Activated CD8-positive, alpha-beta T cell treated with anti-CD3 and anti-CD28 coated beads for 36 hours (primary cell): ENCODE measurements at regions not wholly inside any gene's neighbourhood (a gene's known extent, or its start where the extent isn't known, plus 50 kb on each side); places are given as distances from the start of the nearest gene placed in this dataset.

Source experiments
- ATAC-seq: fragments of 200-7000 bp; cut with Tn5 transposase; one replicate; pipeline ENCODE4 v1.10.0; 2021; ENCODE audit warnings: mild to moderate bottlenecking, moderate library complexity
- CTCF ChIA-PET: fragments of 350-600 bp; sonication (Branson Sonifier 250); formaldehyde crosslinking; loops from one replicate; lab custom pipeline; 2021; ENCODE audit warnings: antibody characterized with exemption; lab: Charles Lee
- POLR2A ChIA-PET: fragments of 350-600 bp; sonication (Branson Sonifier 250); formaldehyde crosslinking; loops from one replicate; lab custom pipeline; 2021; ENCODE audit warnings: antibody characterized with exemption; lab: Charles Lee
- DNase-seq: peaks from one replicate; pipeline ENCODE4 v3.0.0-alpha.2; 2020
- H3K27ac Mint-ChIP-seq: one replicate; pipeline ENCODE4 v1.8.0; 2021; ENCODE audit warnings: mild to moderate bottlenecking, mixed read lengths
- H3K27me3 Mint-ChIP-seq: one replicate; pipeline ENCODE4 v1.8.0; 2021; ENCODE audit warnings: mixed read lengths
- H3K36me3 Mint-ChIP-seq: one replicate; pipeline ENCODE4 v1.8.0; 2021; ENCODE audit warnings: low read depth, mixed read lengths
- H3K4me1 Mint-ChIP-seq: one replicate; pipeline ENCODE4 v1.8.0; 2021; ENCODE audit warnings: low read depth, mixed read lengths
- H3K4me3 Mint-ChIP-seq: one replicate; pipeline ENCODE4 v1.8.0; 2021; ENCODE audit warnings: mild to moderate bottlenecking, moderate library complexity, mixed read lengths
- H3K9me3 Mint-ChIP-seq: one replicate; pipeline ENCODE4 v1.8.0; 2021; ENCODE audit warnings: mixed read lengths
- CTCF ChIP-seq: fragments of 200-600 bp; IDR thresholded peaks from one replicate; pipeline ENCODE4 v1.8.0; 2022; ENCODE audit warnings: antibody characterized with exemption, mild to moderate bottlenecking
- intact Hi-C: fragments of 100-400 bp; cut with micrococcal nuclease; formaldehyde crosslinking; loops from one replicate; pipeline ENCODE4 v1.10.0; 2022

DNA sequence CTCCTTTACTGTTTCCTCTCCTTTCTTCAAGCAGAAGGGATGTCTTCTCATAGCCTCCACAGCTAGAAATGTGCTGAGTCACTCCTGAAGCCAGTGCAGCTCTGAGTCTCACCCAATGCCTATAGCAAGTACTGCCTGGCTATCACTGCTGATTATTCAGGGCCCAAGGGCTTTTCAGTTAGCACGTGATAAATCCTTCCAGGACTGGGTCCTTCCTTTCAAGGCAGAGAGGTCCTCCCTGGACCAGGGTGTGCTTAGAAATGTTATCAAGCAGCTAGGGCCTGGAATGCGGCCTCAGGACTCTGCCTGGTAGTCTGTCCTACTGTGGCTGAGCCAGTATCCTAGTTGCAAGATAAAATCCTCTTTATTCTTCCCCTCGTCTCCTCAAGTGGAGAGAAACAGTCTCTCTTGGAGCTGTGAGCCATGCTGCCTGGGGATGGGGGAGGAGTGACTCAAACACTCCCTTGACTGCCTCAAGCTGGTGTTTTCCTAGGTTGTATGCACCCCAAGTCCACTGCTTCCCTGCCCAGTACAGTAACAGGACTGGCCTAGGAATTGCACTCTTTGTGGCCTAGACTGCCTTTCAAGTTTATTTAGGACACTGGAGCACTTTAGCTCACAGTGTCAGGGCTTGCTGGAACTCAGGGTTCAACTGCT lies 198.7 kb upstream of the SERP2 start:
- DNase-seq (no peak), ATAC-seq (no peak)
- ChIA-PET CTCF (no interaction called here), POLR2A (no interaction called here)
- Mint-ChIP-seq H3K4me1 (no peaks in the 10 kb centered on the region), H3K4me3 (no peak overlapping the region), H3K27me3 (no peaks in the 10 kb centered on the region), H3K9me3 (no peaks in the 10 kb centered on the region), H3K36me3 (no peaks in the 10 kb centered on the region), H3K27ac (no peak overlapping the region)
- intact Hi-C loops = no loop called here
- no peak for TF ChIP-seq CTCF

DNA sequence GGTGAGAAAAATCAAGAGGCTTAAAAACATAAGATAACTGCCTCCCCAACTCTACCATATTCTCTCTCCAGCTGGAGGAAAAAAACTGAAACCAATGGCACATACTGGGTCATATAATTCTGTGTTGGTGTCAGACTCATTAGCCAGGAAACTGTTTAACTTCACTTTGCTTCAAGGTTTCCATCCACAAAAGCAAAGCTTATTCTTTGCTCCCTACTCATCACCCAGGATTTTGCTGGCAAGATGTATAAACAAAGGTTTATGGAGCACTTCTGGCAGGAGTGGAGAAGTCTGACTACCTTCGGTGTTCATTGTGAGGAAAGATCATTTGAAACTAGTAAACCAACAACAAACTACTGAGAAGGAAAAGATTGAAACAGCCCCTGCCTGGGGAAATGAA lies 197.5 kb upstream of the SERP2 start:
- Mint-ChIP-seq H3K27me3 (no peaks in the 10 kb centered on the region), H3K4me3 (no peak overlapping the region), H3K4me1 (no peaks in the 10 kb centered on the region), H3K27ac (no peak overlapping the region), H3K36me3 (no peaks in the 10 kb centered on the region), H3K9me3 (no peaks in the 10 kb centered on the region)
- ATAC-seq = no peak
- intact Hi-C loops = no loop called here
- POLR2A ChIA-PET = no interaction called here
- TF ChIP-seq CTCF = no peak
- DNase-seq = no peak
- CTCF ChIA-PET = no interaction called here

- Mint-ChIP-seq H3K4me1 (no peaks in the 10 kb centered on the region), H3K9me3 (no peaks in the 10 kb centered on the region), H3K27ac (no peak overlapping the region), H3K4me3 (no peak overlapping the region), H3K36me3 (no peaks in the 10 kb centered on the region), H3K27me3 (no peaks in the 10 kb centered on the region)
- no peak for TF ChIP-seq CTCF
- POLR2A ChIA-PET = no interaction called here
- intact Hi-C loops = no loop called here
- DNase-seq (no peak), ATAC-seq (no peak)
- CTCF ChIA-PET = no interaction called here
These were observed 192.6 kb upstream of the SERP2 start for GRCh38 chr13:44180876-44181536.

DNA sequence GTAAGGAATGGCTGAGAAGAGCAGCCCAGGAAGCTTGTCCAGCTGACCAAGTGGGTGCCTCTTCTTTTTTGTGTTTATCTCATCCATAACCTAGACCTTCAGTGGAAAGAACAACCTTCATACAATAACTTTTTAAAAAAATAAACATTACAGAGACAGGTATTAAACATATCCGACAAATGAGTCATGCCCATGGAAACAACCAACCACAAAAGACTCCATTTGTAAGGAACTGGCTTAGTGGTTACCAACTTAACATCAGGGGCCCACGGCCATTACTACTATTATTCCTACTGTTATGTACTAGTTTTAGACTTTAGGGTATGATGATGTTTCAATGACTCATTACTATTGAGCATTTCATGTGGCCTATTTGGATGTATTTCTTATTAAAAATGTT lies 191.7 kb upstream of the SERP2 start:
- DNase-seq (no peak), ATAC-seq (no peak)
- H3K27ac Mint-ChIP-seq = no peak overlapping the region
- no peak for TF ChIP-seq CTCF
- H3K9me3 Mint-ChIP-seq = no peaks in the 10 kb centered on the region
- H3K4me3 Mint-ChIP-seq = no peak overlapping the region
- ChIA-PET CTCF (no interaction called here), POLR2A (no interaction called here)
- no peaks in the 10 kb centered on the region for H3K4me1 Mint-ChIP-seq
- H3K36me3 Mint-ChIP-seq = no peaks in the 10 kb centered on the region
- intact Hi-C loops = no loop called here
- no peaks in the 10 kb centered on the region for H3K27me3 Mint-ChIP-seq

GRCh38 chr13:44184740-44185139 lies 188.9 kb upstream of the SERP2 start:
- ChIA-PET CTCF (no interaction called here), POLR2A (no interaction called here)
- Mint-ChIP-seq H3K36me3 (no peaks in the 10 kb centered on the region), H3K4me3 (no peak overlapping the region), H3K4me1 (no peaks in the 10 kb centered on the region), H3K9me3 (no peaks in the 10 kb centered on the region), H3K27me3 (no peaks in the 10 kb centered on the region), H3K27ac (no peak overlapping the region)
- TF ChIP-seq CTCF = no peak
- intact Hi-C loops = no loop called here
- DNase-seq (no peak), ATAC-seq (no peak)
